Duodenal mucosa (tissue), 2 donors: ENCODE measurements at regions not wholly inside any gene's neighbourhood (a gene's known extent, or its start where the extent isn't known, plus 50 kb on each side); places are given as distances from the start of the nearest gene placed in this dataset.

Experiments used
- H3K27ac ChIP-seq: one replicate; pipeline ENCODE4 v1.7.0; 2013; ENCODE audit warnings: low read depth, low read length
- H3K27me3 ChIP-seq, 2 donors: one replicate each; pipeline ENCODE4 v1.7.0; 2013; ENCODE audit warnings: low read length in 2 of 2, control low read depth in 1 of 2; ENCODE audit not compliant: insufficient read depth in 2 of 2, control insufficient read depth in 1 of 2
- H3K36me3 ChIP-seq, 2 donors: one replicate each; pipeline ENCODE4 v1.7.0; 2013; ENCODE audit warnings: low read length in 2 of 2, control low read depth in 1 of 2; ENCODE audit not compliant: insufficient read depth in 2 of 2, control insufficient read depth in 1 of 2
- H3K4me1 ChIP-seq, 2 donors: one replicate each; pipeline ENCODE4 v1.7.0; 2013; ENCODE audit warnings: low read length in 2 of 2, control low read depth in 1 of 2; ENCODE audit not compliant: insufficient read depth in 2 of 2, control insufficient read depth in 1 of 2
- H3K4me3 ChIP-seq, 2 donors: one replicate each; pipeline ENCODE4 v1.7.0; 2013; ENCODE audit warnings: low read length in 2 of 2, low read depth in 1 of 2
- H3K9ac ChIP-seq, 2 donors: one replicate each; pipeline ENCODE4 v1.7.0; 2013; ENCODE audit warnings: low read length in 2 of 2, low read depth in 1 of 2
- H3K9me3 ChIP-seq, 2 donors: one replicate each; pipeline ENCODE4 v1.7.0; 2013; ENCODE audit warnings: low read length in 2 of 2, control low read depth in 1 of 2; ENCODE audit not compliant: control insufficient read depth in 1 of 2

GRCh38 chr9:18017136-18017535, 438.3 kb downstream of the SH3GL2 start:
- no peak overlapping the region for H3K27ac ChIP-seq
- H3K27me3 ChIP-seq: no peaks in the 10 kb centered on the region
- H3K4me1 ChIP-seq: no peaks in the 10 kb centered on the region
- H3K4me3 ChIP-seq: no peak overlapping the region
- H3K9me3 ChIP-seq: peaks cover 2 to 16% of the 10 kb centered on the region in 2 donors
- no peak overlapping the region for H3K9ac ChIP-seq
- no peaks in the 10 kb centered on the region for H3K36me3 ChIP-seq

GRCh38 chr9:18018221-18018620, 439.4 kb downstream of the SH3GL2 start:
- peaks cover 2 to 16% of the 10 kb centered on the region in 2 donors for H3K9me3 ChIP-seq
- no peaks in the 10 kb centered on the region for H3K36me3 ChIP-seq
- H3K4me1 ChIP-seq: no peaks in the 10 kb centered on the region
- H3K27ac ChIP-seq: no peak overlapping the region
- H3K27me3 ChIP-seq: no peaks in the 10 kb centered on the region
- no peak overlapping the region for H3K4me3 ChIP-seq
- H3K9ac ChIP-seq: no peak overlapping the region

GRCh38 chr9:18018661-18019060, 439.8 kb downstream of the SH3GL2 start:
- no peak overlapping the region for H3K4me3 ChIP-seq
- no peaks in the 10 kb centered on the region for H3K36me3 ChIP-seq
- no peak overlapping the region for H3K27ac ChIP-seq
- H3K9ac ChIP-seq: no peak overlapping the region
- H3K9me3 ChIP-seq: peaks cover 2 to 16% of the 10 kb centered on the region in 2 donors
- H3K27me3 ChIP-seq: no peaks in the 10 kb centered on the region
- H3K4me1 ChIP-seq: no peaks in the 10 kb centered on the region

- no peak overlapping the region for H3K27ac ChIP-seq
- H3K9ac ChIP-seq: no peak overlapping the region
- H3K9me3 ChIP-seq: peaks cover 2 to 16% of the 10 kb centered on the region in 2 donors
- no peaks in the 10 kb centered on the region for H3K27me3 ChIP-seq
- H3K4me1 ChIP-seq: no peaks in the 10 kb centered on the region
- H3K36me3 ChIP-seq: no peaks in the 10 kb centered on the region
- H3K4me3 ChIP-seq: no peak overlapping the region
Measured at GRCh38 chr9:18020121-18020745, 441.4 kb downstream of the SH3GL2 start.

- Histone ChIP-seq H3K9me3 (peaks cover under 1 to 11% of the 10 kb centered on the region in 2 donors), H3K4me3 (no peak overlapping the region), H3K9ac (no peak overlapping the region), H3K27ac (no peak overlapping the region), H3K4me1 (no peaks in the 10 kb centered on the region), H3K36me3 (no peaks in the 10 kb centered on the region), H3K27me3 (no peaks in the 10 kb centered on the region)
Measured at GRCh38 chr9:18022642-18023041, 443.8 kb downstream of the SH3GL2 start.

- H3K36me3 ChIP-seq: no peaks in the 10 kb centered on the region
- H3K4me3 ChIP-seq: no peak overlapping the region
- H3K9ac ChIP-seq: no peak overlapping the region
- no peaks in the 10 kb centered on the region for H3K27me3 ChIP-seq
- peaks cover 0 to 4% of the 10 kb centered on the region in 2 donors for H3K9me3 ChIP-seq
- no peaks in the 10 kb centered on the region for H3K4me1 ChIP-seq
- no peak overlapping the region for H3K27ac ChIP-seq
Measured at GRCh38 chr9:18023332-18023731, 444.5 kb downstream of the SH3GL2 start.

GRCh38 chr9:18032636-18033035, 441.3 kb upstream of the ADAMTSL1 start:
- H3K4me3 ChIP-seq: no peak overlapping the region
- no peak overlapping the region for H3K9ac ChIP-seq
- H3K9me3 ChIP-seq: no peaks in the 10 kb centered on the region
- H3K4me1 ChIP-seq: peaks cover 0 to 6% of the 10 kb centered on the region in 2 donors
- H3K27ac ChIP-seq: no peak overlapping the region
- no peaks in the 10 kb centered on the region for H3K27me3 ChIP-seq
- no peaks in the 10 kb centered on the region for H3K36me3 ChIP-seq

- Histone ChIP-seq H3K4me1 (peaks cover 0 to 6% of the 10 kb centered on the region in 2 donors), H3K27ac (no peak overlapping the region), H3K4me3 (no peak overlapping the region), H3K9me3 (no peaks in the 10 kb centered on the region), H3K27me3 (no peaks in the 10 kb centered on the region), H3K36me3 (no peaks in the 10 kb centered on the region), H3K9ac (no peak overlapping the region)
Measured at GRCh38 chr9:18036422-18037187, 437.3 kb upstream of the ADAMTSL1 start.

GRCh38 chr9:18037981-18038380, 436.0 kb upstream of the ADAMTSL1 start:
- Histone ChIP-seq H3K9ac (no peak overlapping the region), H3K27ac (no peak overlapping the region), H3K4me1 (peaks cover 0 to 6% of the 10 kb centered on the region in 2 donors), H3K27me3 (no peaks in the 10 kb centered on the region), H3K9me3 (no peaks in the 10 kb centered on the region), H3K4me3 (no peak overlapping the region), H3K36me3 (no peaks in the 10 kb centered on the region)

GRCh38 chr9:18040327-18040726, 433.6 kb upstream of the ADAMTSL1 start:
- H3K4me1 ChIP-seq: peaks cover 0 to 6% of the 10 kb centered on the region in 2 donors
- H3K36me3 ChIP-seq: no peaks in the 10 kb centered on the region
- no peak overlapping the region for H3K27ac ChIP-seq
- H3K4me3 ChIP-seq: no peak overlapping the region
- H3K27me3 ChIP-seq: no peaks in the 10 kb centered on the region
- no peaks in the 10 kb centered on the region for H3K9me3 ChIP-seq
- H3K9ac ChIP-seq: no peak overlapping the region
